K562 (cell line): ENCODE measurements at regions not wholly inside any gene's neighbourhood (a gene's known extent, or its start where the extent isn't known, plus 50 kb on each side); places are given as distances from the start of the nearest gene placed in this dataset.

Experiments
- ATAC-seq: fragments of 200-7000 bp; cut with Tn5 transposase; 3 replicates; pipeline ENCODE4 v1.9.1; 2020; ENCODE audit warnings: moderate library complexity
- BruUV-seq: library from RNA; stranded (reverse); fragments of 400-500 nt; replicated peaks from 2 replicates; lab custom pipeline; 2021; lab: Mats Ljungman, UMichigan
- CTCF ChIA-PET: fragments of 300-600 bp; formaldehyde crosslinking; extraction: SDS; loops from one replicate; lab custom pipeline; 2021; ENCODE audit warnings: low intra/inter-chr PET ratio; lab: Yijun Ruan, JAX
- POLR2A ChIA-PET: fragments of 300-600, 350-650 bp; sonication (Branson Sonifier 250); formaldehyde crosslinking; extraction: SDS; loops from one replicate; lab custom pipeline; 2021; ENCODE audit warnings: antibody characterized with exemption, inconsistent platforms; lab: Yijun Ruan, JAX
- DNase-seq, 4 experiments: peaks; one replicate each; pipeline versions ENCODE4 v3.0.0 to v3.0.0-alpha.2; 2011 to 2018; ENCODE audit warnings: low spot score in 3 of 4, mixed read lengths in 3 of 4; ENCODE audit errors: extremely low read depth in 1 of 4
- FAIRE-seq: peaks from 2 replicates; lab custom pipeline; 2011; peaks lifted over from hg19 to GRCh38; lab: Jason Lieb, UNC
- H2AFZ ChIP-seq: 2 replicates; pipeline ENCODE4 v1.6.0; 2011; ENCODE audit warnings: low read depth, low read length, control low read depth, inconsistent platforms
- H3K27ac ChIP-seq: fragments of 200-600 bp; 3 replicates; pipeline ENCODE4 v1.8.0; 2011; ENCODE audit warnings: low read depth, mild to moderate bottlenecking, control low read depth, inconsistent platforms, low read length, moderate library complexity, mixed read lengths; ENCODE audit errors: extremely low read depth
- H3K27me3 ChIP-seq, 2 experiments: fragments of 300-600 bp in 1 of 2; 2 replicates in 1 of 2; 3 replicates in 1 of 2; pipeline versions ENCODE4 v1.6.0 to v1.8.0; 2011; ENCODE audit warnings: inconsistent platforms in 2 of 2, low read length in 2 of 2, mild to moderate bottlenecking in 1 of 2, mixed read lengths in 1 of 2, moderate library complexity in 1 of 2; ENCODE audit not compliant: control insufficient read depth in 2 of 2, insufficient read depth in 2 of 2
- H3K36me3 ChIP-seq: fragments of 300-600 bp; 3 replicates; pipeline ENCODE4 v1.8.0; 2011; ENCODE audit warnings: mild to moderate bottlenecking, low read length, inconsistent platforms; ENCODE audit not compliant: control insufficient read depth, insufficient read depth
- H3K4me1 ChIP-seq, 2 experiments: fragments of 200-600 bp in 1 of 2; replicated peaks in 1 of 2; 2 replicates in 1 of 2; 3 replicates in 1 of 2; pipeline versions ENCODE4 v1.5.1 to v1.8.0; 2011; ENCODE audit warnings: inconsistent platforms in 2 of 2, low read length in 2 of 2, mild to moderate bottlenecking in 1 of 2, mixed read lengths in 1 of 2, moderate library complexity in 1 of 2; ENCODE audit not compliant: control insufficient read depth in 2 of 2, insufficient read depth in 2 of 2
- H3K4me2 ChIP-seq: 2 replicates; pipeline ENCODE4 v1.6.1; 2011; ENCODE audit warnings: low read length, control low read depth, inconsistent platforms, mixed read lengths; ENCODE audit not compliant: insufficient read depth
- H3K4me3 ChIP-seq: fragments of 200-600 bp; sonication (generic), shearing (Covaris generic); 2 replicates; pipeline ENCODE4 v1.5.1; 2016; ENCODE audit warnings: control low read depth, inconsistent platforms
- H3K79me2 ChIP-seq: fragments of 200-600 bp; 3 replicates; pipeline ENCODE4 v1.8.0; 2011; ENCODE audit warnings: low read length, inconsistent platforms; ENCODE audit not compliant: control insufficient read depth, insufficient read depth
- H3K9ac ChIP-seq, 2 experiments: 2 replicates each; pipeline versions ENCODE4 v1.6.0 to v1.6.1; 2011; ENCODE audit warnings: low read depth in 2 of 2, low read length in 2 of 2, control low read depth in 1 of 2, inconsistent platforms in 1 of 2, mild to moderate bottlenecking in 1 of 2, mixed read lengths in 1 of 2; ENCODE audit not compliant: insufficient read depth in 1 of 2
- H3K9me1 ChIP-seq: one replicate; pipeline ENCODE4 v1.6.0; 2011; ENCODE audit warnings: inconsistent platforms, mild to moderate bottlenecking, low read length, moderate library complexity; ENCODE audit not compliant: control insufficient read depth, insufficient read depth
- H3K9me3 ChIP-seq: replicated peaks from 2 replicates; pipeline ENCODE4 v1.5.1; 2011; ENCODE audit warnings: low read depth, low read length, inconsistent platforms; ENCODE audit not compliant: control insufficient read depth, insufficient read depth
- H4K20me1 ChIP-seq: replicated peaks from 2 replicates; pipeline ENCODE4 v1.6.1; 2011; ENCODE audit warnings: low read length, inconsistent platforms, mixed read lengths; ENCODE audit not compliant: control insufficient read depth, insufficient read depth
- CHCHD3 ChIP-seq: fragments of 250-450 bp; sonication (Bioruptor Pico); IDR thresholded peaks from 2 replicates; pipeline ENCODE4 v2.1.2; 2022; ENCODE audit warnings: mild to moderate bottlenecking
- GTF2A2 ChIP-seq: IDR thresholded peaks from 2 replicates; pipeline ENCODE4 v1.6.1; 2016; ENCODE audit warnings: mild to moderate bottlenecking, missing genetic modification characterization, missing compliant biosample characterization
- KAT8 ChIP-seq: fragments of 450-650 bp; IDR thresholded peaks from 2 replicates; pipeline ENCODE4 v1.6.1; 2016; ENCODE audit warnings: low read depth, mild to moderate bottlenecking
- MBD2 ChIP-seq: sonication (generic); IDR thresholded peaks from 2 replicates; pipeline ENCODE4 v1.6.1; 2016; ENCODE audit warnings: low read depth, borderline replicate concordance
- ZBTB17 ChIP-seq: fragments of 450-650 bp; formaldehyde crosslinking; IDR thresholded peaks from 2 replicates; pipeline ENCODE4 v1.4.0; 2020; ENCODE audit warnings: mild to moderate bottlenecking
- WGBS: fragments of 100-300 bp; shearing (Covaris generic); methylation state at CpG from one replicate; pipeline ENCODE4 v1.1.6; 2016; ENCODE audit warnings: low coverage, mixed read lengths; ENCODE audit not compliant: insufficient coverage; ENCODE audit errors: missing lambda C conversion rate; 5-methylcytosine and 5-hydroxymethylcytosine counted together
- in situ Hi-C: fragments of 300-500 bp; cut with MboI; formaldehyde crosslinking; loops from 4 replicates; pipeline ENCODE4 v1.15.0; 2018; ENCODE audit warnings: inconsistent platforms, mixed read lengths
- intact Hi-C: fragments of 100-400 bp; cut with micrococcal nuclease; formaldehyde crosslinking; loops from 2 replicates; pipeline ENCODE4 v1.14.2; 2022

- no peak for TF ChIP-seq GTF2A2
- no peak for TF ChIP-seq MBD2
- TF ChIP-seq, all 486 proteins: peak for 0
- 4% methylated on average over 7 of the region's 7 CpGs for WGBS
- no peaks in the 10 kb centered on the region for H3K9me3 ChIP-seq
- FAIRE-seq: no peak
- H3K27me3 ChIP-seq: no peaks in the 10 kb centered on the region; a peak in 1 of 5 replicates
- H3K9ac ChIP-seq: no peak overlapping the region
- ChIA-PET CTCF (no interaction called here), POLR2A (no interaction called here)
- no peak overlapping the region for H3K27ac ChIP-seq
- BruUV-seq: no TSS peak
- DNase-seq: no peak
- no peaks in the 10 kb centered on the region for H4K20me1 ChIP-seq
- H3K79me2 ChIP-seq: no peaks in the 10 kb centered on the region
- no peak overlapping the region for H3K4me2 ChIP-seq
- no peaks in the 10 kb centered on the region for H3K9me1 ChIP-seq
- no peak for ATAC-seq
- no peaks in the 10 kb centered on the region for H3K4me1 ChIP-seq
- no peak overlapping the region for H3K4me3 ChIP-seq
- no peak overlapping the region for H2AFZ ChIP-seq
- in situ Hi-C loops (no loop called here), intact Hi-C loops (no loop called here)
- no peaks in the 10 kb centered on the region for H3K36me3 ChIP-seq
Observed at GRCh38 chr11:112611771-112612170, 349.4 kb upstream of the NCAM1 start.

DNA sequence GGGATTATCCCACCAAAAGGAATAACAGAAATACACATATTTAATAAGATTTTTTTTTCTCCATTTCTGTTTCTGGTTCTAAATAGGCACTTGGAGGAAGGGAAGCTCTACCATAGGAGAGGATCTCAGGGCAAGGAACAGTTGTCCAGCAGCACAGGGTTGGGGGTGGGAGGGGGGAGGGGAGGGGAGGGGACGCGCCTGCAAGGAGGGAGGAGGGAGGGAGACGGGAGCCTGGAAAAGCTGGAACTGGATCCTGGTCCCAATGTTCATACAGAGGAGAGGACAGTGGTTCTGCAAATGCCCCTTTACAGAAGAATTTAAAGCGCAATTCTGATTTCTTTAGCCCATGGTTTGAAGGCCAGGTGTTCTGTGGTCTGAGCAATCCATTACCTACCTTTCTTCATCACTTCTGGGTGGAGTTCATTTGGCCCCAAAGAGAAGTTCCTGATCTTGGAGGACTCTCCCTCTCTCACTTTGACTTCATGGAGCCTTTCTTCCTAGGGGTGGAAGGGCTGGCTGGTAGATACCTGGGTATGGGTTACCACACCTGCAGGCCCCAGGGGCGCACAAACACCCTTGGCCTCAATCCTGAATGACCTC, 348.9 kb upstream of the NCAM1 start:
- H2AFZ ChIP-seq: no peak overlapping the region
- no peaks in the 10 kb centered on the region for H4K20me1 ChIP-seq
- no peak for ATAC-seq
- H3K4me2 ChIP-seq: no peak overlapping the region
- H3K9me1 ChIP-seq: no peaks in the 10 kb centered on the region
- TF ChIP-seq ZBTB17 (no peak), KAT8 (no peak), CHCHD3 (CRISPR knock-in tag) (no peak)
- H3K27me3 ChIP-seq: no peaks in the 10 kb centered on the region; a peak in 1 of 5 replicates
- FAIRE-seq: no peak
- intact Hi-C loops: no loop called here
- no peak overlapping the region for H3K4me3 ChIP-seq
- H3K79me2 ChIP-seq: no peaks in the 10 kb centered on the region
- ChIA-PET CTCF (no interaction called here), POLR2A (no interaction called here)
- H3K36me3 ChIP-seq: no peaks in the 10 kb centered on the region
- no peaks in the 10 kb centered on the region for H3K4me1 ChIP-seq
- DNase-seq: no peak
- no peak overlapping the region for H3K27ac ChIP-seq
- no peaks in the 10 kb centered on the region for H3K9me3 ChIP-seq
- in situ Hi-C loops: no loop called here
- 0% methylated on average over 2 of the region's 5 CpGs for WGBS
- H3K9ac ChIP-seq: no peak overlapping the region
- no TSS peak for BruUV-seq
